ENCODE measurements at regions not wholly inside any gene's neighbourhood (a gene's known extent, or its start where the extent isn't known, plus 50 kb on each side); places are given as distances from the start of the nearest gene placed in this dataset.

- TF ChIP-seq CTCF (conservative IDR thresholded peaks at IDR 0.05 in 1 of 2, IDR thresholded peaks at IDR 0.05 in 1 of 2; ENCODE audit: extremely low read depth in 1 of 2, insufficient read depth in 1 of 2, low read depth in 1 of 2, low read length in 2 of 2) (no peak), EZH2 (IDR thresholded peaks at IDR 0.05; ENCODE audit: borderline replicate concordance, low read length) (no peak)
Observed at GRCh38 chr7:142567201-142568075, 181.8 kb upstream of the PRSS1 start.
